Psoas muscle (tissue), 7 donors: ENCODE measurements at regions not wholly inside any gene's neighbourhood (a gene's known extent, or its start where the extent isn't known, plus 50 kb on each side); places are given as distances from the start of the nearest gene placed in this dataset.

ENCODE experiments used
- ATAC-seq, 4 donors: fragments of 200-7000 bp; cut with Tn5 transposase; one replicate each; pipeline ENCODE4 v1.9.1; 2020; ENCODE audit warnings: moderate library complexity in 3 of 4, mild to moderate bottlenecking in 2 of 4
- DNase-seq, 2 donors: peaks; one replicate each; pipeline ENCODE4 v3.0.0-alpha.2; 2020
- H3K27ac ChIP-seq: fragments of 200-600 bp; one replicate; pipeline ENCODE4 v1.8.0; 2022
- H3K27me3 ChIP-seq, 3 donors: fragments of 200-600 bp in 1 of 3; one replicate each; pipeline versions ENCODE4 v1.6.1 to v1.8.0; 2013 to 2022; ENCODE audit warnings: low read length in 2 of 3, mild to moderate bottlenecking in 2 of 3, moderate library complexity in 1 of 3; ENCODE audit not compliant: insufficient read depth in 3 of 3
- H3K36me3 ChIP-seq, 2 donors: fragments of 200-600 bp in 1 of 2; one replicate each; pipeline versions ENCODE4 v1.6.1 to v1.8.0; 2013 to 2022; ENCODE audit warnings: low read depth in 1 of 2, mild to moderate bottlenecking in 1 of 2, moderate library complexity in 1 of 2; ENCODE audit not compliant: insufficient read depth in 1 of 2
- H3K4me1 ChIP-seq: fragments of 200-600 bp; one replicate; pipeline ENCODE4 v1.8.0; 2022
- H3K4me3 ChIP-seq: fragments of 200-600 bp; one replicate; pipeline ENCODE4 v1.8.0; 2022; ENCODE audit warnings: mild to moderate bottlenecking
- H3K9me3 ChIP-seq: fragments of 200-600 bp; one replicate; pipeline ENCODE4 v1.8.0; 2022
- WGBS, 3 donors: extraction: QIAGEN DNeasy Blood & Tissue Kit; methylation state at CpG; one replicate each; pipeline versions ENCODE4 v1.1.6 to v1.1.7; 2013; 5-methylcytosine and 5-hydroxymethylcytosine counted together
- intact Hi-C, 2 donors: fragments of 100-400 bp; cut with DNase I; formaldehyde crosslinking; loops; one replicate each; pipeline versions ENCODE4 v1.11.0 to v1.14.2; 2022
- TF ChIP-seq, protein P1 (sequence below): fragments of 200-600 bp; IDR thresholded peaks from one replicate; pipeline ENCODE4 v1.8.0; 2022; ENCODE audit warnings: antibody characterized with exemption
- donor health status: healthy with polysubstance abuse.
- donor health status: DM: no; HTN: no; CAD: no; lungs with moderate emphysema.
- donor health status: Bipolar disorder and iron deficiency.
- donor health status: healthy.
- donor health status: DM: yes; HTN: yes; CAD: no.
- donor health status: DM: no; HTN: no; CAD: no.
- donor health status: DM: yes; HTN: yes; CAD: no.

DNA sequence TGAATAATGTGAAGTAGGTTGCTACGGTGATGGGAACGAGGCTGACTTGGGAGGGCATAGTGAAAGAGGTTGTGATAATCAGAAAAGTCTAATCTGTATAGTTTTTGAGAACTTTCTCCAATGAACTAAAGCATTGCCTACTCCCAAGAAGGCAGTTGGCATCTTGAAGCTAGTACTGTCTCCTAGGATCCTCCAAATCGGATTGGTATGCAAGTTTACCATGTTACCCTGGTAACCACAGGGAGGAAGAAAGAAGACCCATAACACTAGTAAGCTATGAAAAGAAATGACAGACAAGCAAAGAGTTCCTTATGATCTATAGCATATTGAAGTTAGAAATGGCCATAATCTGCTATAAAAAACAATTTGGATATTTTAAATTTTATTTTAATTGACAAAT lies 127.2 kb upstream of the SYNPR start:
- no peaks in the 10 kb centered on the region for H3K36me3 ChIP-seq
- no peak for ATAC-seq
- no peak overlapping the region for H3K4me3 ChIP-seq
- 52 to 71% (median 66%) methylated on average over 3 of the region's 3 CpGs for WGBS, 3 donors
- TF ChIP-seq, protein P1, sequence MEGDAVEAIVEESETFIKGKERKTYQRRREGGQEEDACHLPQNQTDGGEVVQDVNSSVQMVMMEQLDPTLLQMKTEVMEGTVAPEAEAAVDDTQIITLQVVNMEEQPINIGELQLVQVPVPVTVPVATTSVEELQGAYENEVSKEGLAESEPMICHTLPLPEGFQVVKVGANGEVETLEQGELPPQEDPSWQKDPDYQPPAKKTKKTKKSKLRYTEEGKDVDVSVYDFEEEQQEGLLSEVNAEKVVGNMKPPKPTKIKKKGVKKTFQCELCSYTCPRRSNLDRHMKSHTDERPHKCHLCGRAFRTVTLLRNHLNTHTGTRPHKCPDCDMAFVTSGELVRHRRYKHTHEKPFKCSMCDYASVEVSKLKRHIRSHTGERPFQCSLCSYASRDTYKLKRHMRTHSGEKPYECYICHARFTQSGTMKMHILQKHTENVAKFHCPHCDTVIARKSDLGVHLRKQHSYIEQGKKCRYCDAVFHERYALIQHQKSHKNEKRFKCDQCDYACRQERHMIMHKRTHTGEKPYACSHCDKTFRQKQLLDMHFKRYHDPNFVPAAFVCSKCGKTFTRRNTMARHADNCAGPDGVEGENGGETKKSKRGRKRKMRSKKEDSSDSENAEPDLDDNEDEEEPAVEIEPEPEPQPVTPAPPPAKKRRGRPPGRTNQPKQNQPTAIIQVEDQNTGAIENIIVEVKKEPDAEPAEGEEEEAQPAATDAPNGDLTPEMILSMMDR: no peak
- H3K4me1 ChIP-seq: no peaks in the 10 kb centered on the region
- no peaks in the 10 kb centered on the region for H3K9me3 ChIP-seq
- H3K27me3 ChIP-seq: no peaks in the 10 kb centered on the region
- no peak for DNase-seq
- intact Hi-C loops: no loop called here
- H3K27ac ChIP-seq: no peak overlapping the region

DNA sequence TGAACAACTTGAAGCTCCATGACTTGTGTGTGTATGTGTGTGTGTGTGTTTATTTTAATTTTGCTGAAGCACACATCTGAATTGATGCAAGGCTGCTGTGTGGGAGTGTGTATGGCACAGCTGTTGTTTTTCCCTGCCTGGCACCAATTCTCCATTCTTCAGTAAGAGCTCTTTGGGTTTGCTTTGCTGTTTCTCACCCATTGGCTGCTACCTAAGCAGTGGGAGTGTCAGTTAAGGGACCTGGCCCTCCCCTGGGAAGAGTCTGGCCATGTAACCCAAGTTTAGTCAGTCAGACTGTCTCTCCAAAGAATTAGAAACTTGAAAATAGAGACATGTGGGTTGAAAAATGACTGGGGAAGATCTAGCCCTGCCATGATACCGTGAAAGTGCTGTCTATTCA lies 126.2 kb upstream of the SYNPR start:
- TF ChIP-seq, protein P1: no peak
- H3K27ac ChIP-seq: no peak overlapping the region
- intact Hi-C loops: no loop called here

DNA sequence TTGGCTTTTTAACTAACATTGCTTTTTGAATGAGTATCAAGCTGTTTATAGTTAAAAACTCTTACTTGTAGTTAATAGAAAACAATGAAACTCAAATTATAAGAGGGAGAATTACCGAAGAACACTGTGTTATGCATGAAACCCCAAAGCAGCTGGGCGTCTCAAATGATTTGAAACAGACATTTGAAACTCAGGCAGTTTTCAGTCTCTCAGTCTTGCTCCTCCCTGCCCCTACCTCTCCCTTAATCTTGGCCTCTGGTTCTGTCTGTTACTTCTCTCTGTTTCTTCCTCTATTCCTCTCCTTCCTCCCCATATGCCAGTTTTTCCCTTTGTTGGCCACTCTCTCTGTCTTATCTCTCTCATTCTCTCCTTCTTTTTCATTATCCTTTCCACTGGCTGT lies 118.3 kb upstream of the SYNPR start:
- DNase-seq (no peak), ATAC-seq (no peak)
- intact Hi-C loops: no loop called here
- no peak overlapping the region for H3K4me3 ChIP-seq
- WGBS, 3 donors: 24 to 32% (median 28%) methylated on average over 2 of the region's 2 CpGs
- TF ChIP-seq, protein P1: no peak
- no peaks in the 10 kb centered on the region for H3K9me3 ChIP-seq
- no peaks in the 10 kb centered on the region for H3K36me3 ChIP-seq
- H3K27me3 ChIP-seq: no peaks in the 10 kb centered on the region
- H3K4me1 ChIP-seq: no peaks in the 10 kb centered on the region
- H3K27ac ChIP-seq: no peak overlapping the region

More for the DNA sequence above, 126.2 kb upstream of the SYNPR start:
- Histone ChIP-seq H3K4me3 (no peak overlapping the region), H3K27me3 (no peaks in the 10 kb centered on the region), H3K36me3 (no peaks in the 10 kb centered on the region), H3K9me3 (no peaks in the 10 kb centered on the region), H3K4me1 (no peaks in the 10 kb centered on the region)
- no peak for DNase-seq
- no peak for ATAC-seq
- 33 to 52% (median 38%) methylated on average over 1 of the region's 1 CpG for WGBS, 3 donors

DNA sequence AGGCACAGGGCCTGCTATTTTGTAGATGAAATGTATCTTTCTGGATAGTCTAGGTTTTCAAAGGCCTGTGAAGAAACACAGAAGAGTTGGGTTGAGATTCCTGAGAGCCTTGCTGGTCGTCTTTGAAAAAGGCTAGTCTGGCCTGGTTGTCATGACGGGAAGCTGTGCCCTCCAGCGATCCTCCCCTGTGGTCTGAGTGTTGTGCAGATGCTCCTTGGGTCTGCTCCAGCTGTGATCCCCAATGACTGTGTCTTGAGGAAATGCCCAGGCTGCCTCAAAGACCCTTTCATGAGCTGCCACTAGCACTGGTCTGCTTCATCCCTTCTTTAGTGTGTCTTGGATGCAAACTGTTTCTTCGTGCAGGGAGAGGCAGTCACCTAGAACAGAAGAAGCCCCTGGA lies 111.0 kb upstream of the SYNPR start:
- intact Hi-C loops: no loop called here
- H3K27ac ChIP-seq: no peak overlapping the region
- ATAC-seq: no peak

DNA sequence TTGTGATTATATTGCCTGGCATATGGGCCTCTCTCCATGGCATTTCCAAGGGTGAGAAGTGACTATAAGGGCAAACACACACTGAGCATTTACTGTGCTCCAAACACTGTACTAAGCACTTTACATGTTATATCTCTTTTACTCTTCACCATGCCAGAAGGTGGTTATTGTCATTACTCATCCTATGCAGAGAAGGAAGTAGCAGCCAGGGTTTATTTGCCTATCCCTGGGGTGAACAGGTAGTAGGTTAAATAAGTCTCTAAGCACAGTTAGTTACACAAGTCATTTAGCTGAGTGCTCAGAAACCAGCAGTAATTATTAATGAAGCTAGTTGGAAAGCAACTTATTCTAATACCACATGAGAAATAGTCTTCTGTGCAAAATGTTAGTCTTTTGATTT lies 109.9 kb upstream of the SYNPR start:
- TF ChIP-seq, protein P1: no peak
- intact Hi-C loops: no loop called here
- Histone ChIP-seq H3K4me1 (no peaks in the 10 kb centered on the region), H3K9me3 (peaks cover 4% of the 10 kb centered on the region), H3K4me3 (no peak overlapping the region), H3K36me3 (no peaks in the 10 kb centered on the region), H3K27me3 (no peaks in the 10 kb centered on the region), H3K27ac (no peak overlapping the region)
- no peak for ATAC-seq
- no peak for DNase-seq

More for the DNA sequence above, 111.0 kb upstream of the SYNPR start:
- Histone ChIP-seq H3K4me1 (no peaks in the 10 kb centered on the region), H3K36me3 (no peaks in the 10 kb centered on the region), H3K9me3 (no peaks in the 10 kb centered on the region), H3K4me3 (no peak overlapping the region), H3K27me3 (no peaks in the 10 kb centered on the region)
- TF ChIP-seq, protein P1: no peak
- no peak for DNase-seq
- WGBS, 3 donors: 43 to 61% (median 55%) methylated on average over 4 of the region's 4 CpGs
